Heart right ventricle (tissue), 16 donors: ENCODE measurements at regions not wholly inside any gene's neighbourhood (a gene's known extent, or its start where the extent isn't known, plus 50 kb on each side); places are given as distances from the start of the nearest gene placed in this dataset.

Experiments used
- ATAC-seq, 8 donors: fragments of 200-7000 bp; cut with Tn5 transposase; one replicate each; pipeline ENCODE4 v1.9.1; 2020; ENCODE audit warnings: mild to moderate bottlenecking in 8 of 8, moderate library complexity in 8 of 8, moderate number of reproducible peaks in 1 of 8
- DNase-seq, 2 donors: peaks; one replicate each; pipeline ENCODE4 v3.0.0-alpha.2; 2020
- H3K27ac ChIP-seq, 10 donors: fragments of 200-600 bp; sonication (generic) in 2 of 10; one replicate each; pipeline versions ENCODE4 v1.5.0 to v1.8.0; 2020 to 2022; ENCODE audit warnings: mild to moderate bottlenecking in 3 of 10
- H3K27me3 ChIP-seq, 7 donors: fragments of 200-600 bp; one replicate each; pipeline ENCODE4 v1.8.0; 2021 to 2022; ENCODE audit warnings: mild to moderate bottlenecking in 2 of 7
- H3K36me3 ChIP-seq, 9 donors: fragments of 200-600 bp; sonication (generic) in 1 of 9; one replicate each; pipeline versions ENCODE4 v1.5.0 to v1.8.0; 2020 to 2022; ENCODE audit warnings: mild to moderate bottlenecking in 2 of 9
- H3K4me1 ChIP-seq, 9 donors: fragments of 200-600 bp; sonication (generic) in 1 of 9; one replicate each; pipeline versions ENCODE4 v1.5.0 to v1.8.0; 2020 to 2022; ENCODE audit warnings: mild to moderate bottlenecking in 4 of 9
- H3K4me3 ChIP-seq, 10 donors: fragments of 200-600 bp; sonication (generic) in 2 of 10; one replicate each; pipeline versions ENCODE4 v1.5.0 to v1.8.0; 2020 to 2022; ENCODE audit warnings: mild to moderate bottlenecking in 7 of 10, moderate library complexity in 2 of 10
- H3K9me3 ChIP-seq, 11 donors: fragments of 200-600 bp in 10 of 11; sonication (generic) in 2 of 11; one replicate each; pipeline versions ENCODE4 v1.5.0 to v1.8.0; 2013 to 2022; ENCODE audit warnings: mild to moderate bottlenecking in 2 of 11, control low read depth in 1 of 11, moderate library complexity in 1 of 11
- WGBS, 2 donors: extraction: QIAGEN DNeasy Blood & Tissue Kit; methylation state at CpG; one replicate each; pipeline ENCODE4 v1.1.7; 2013; ENCODE audit warnings: inconsistent platforms in 1 of 2; 5-methylcytosine and 5-hydroxymethylcytosine counted together
- intact Hi-C, 10 donors: fragments of 100-400 bp; cut with DNase I; formaldehyde crosslinking; loops; one replicate each; pipeline versions ENCODE4 v1.11.1 to v1.14.2; 2022
- TF ChIP-seq, protein P1 (sequence below), 9 donors: fragments of 200-600 bp; sonication (generic) in 2 of 9; IDR thresholded peaks; one replicate each; pipeline versions ENCODE4 v1.5.0 to v1.8.0; 2021 to 2022; ENCODE audit warnings: antibody characterized with exemption in 9 of 9, mild to moderate bottlenecking in 5 of 9, moderate library complexity in 1 of 9
- donor health status: Arrhythmogenic right ventricular cardiomyopathy.
- donor health status: ischemic (EF 13 %, LVEDD 7.1; RV severe dilation, severe dysfunction).
- donor health status: healthy with polysubstance abuse.
- donor health status: DM: no; HTN: yes; CAD: no.
- donor health status: DM: no; HTN: no; CAD: no.
- donor health status: ischemic (EF 25% LVEDD 6.9; RV normal size, moderate dysfunction).
- donor health status: ischemic (EF 25% LVEDD 5.7; RV mildly dilated, moderate dysfunction).
- donor health status: healthy.
- donor health status: DM: yes; HTN: yes; CAD: no.
- donor health status: Ischemic cardiomyopathy.
- donor health status: ischemic (EF 35%, LVEDD 5.7; RV mildly dilated, moderate dysfunction).
- donor health status: nonischemic (EF 11% LVEDD 7.7; RV severe dilation, severe dysfunction).
- donor health status: DM: yes; HTN: yes; CAD: no.
- donor health status: PGD.
- donor health status: ischemic (EF 29% LVEDD 5.4; RV normal size, mild dysfunction).
- donor health status: nonischemic (EF 23%, LVEDD 6.1; RV moderate dilation, normal function).

DNA sequence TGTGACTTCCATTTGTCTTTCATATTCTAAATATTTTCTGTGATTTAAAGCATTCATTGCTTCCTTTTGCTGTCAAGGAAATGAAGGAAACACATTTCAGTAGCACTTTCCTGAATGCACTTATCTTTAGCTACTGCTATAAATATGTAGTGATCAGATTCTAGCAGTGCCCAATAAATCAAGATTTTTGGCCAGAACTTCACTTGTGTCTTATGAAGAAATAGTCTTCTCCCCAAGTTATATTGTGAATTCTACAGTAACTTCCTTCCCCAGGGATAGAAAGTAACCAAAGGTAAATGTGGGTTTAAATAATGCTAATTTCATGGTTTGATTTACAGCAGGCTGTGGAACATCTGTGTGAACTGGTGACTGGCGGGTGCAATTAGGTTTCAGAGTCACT lies 77.9 kb downstream of the DMRT2 start:
- TF ChIP-seq, protein P1, sequence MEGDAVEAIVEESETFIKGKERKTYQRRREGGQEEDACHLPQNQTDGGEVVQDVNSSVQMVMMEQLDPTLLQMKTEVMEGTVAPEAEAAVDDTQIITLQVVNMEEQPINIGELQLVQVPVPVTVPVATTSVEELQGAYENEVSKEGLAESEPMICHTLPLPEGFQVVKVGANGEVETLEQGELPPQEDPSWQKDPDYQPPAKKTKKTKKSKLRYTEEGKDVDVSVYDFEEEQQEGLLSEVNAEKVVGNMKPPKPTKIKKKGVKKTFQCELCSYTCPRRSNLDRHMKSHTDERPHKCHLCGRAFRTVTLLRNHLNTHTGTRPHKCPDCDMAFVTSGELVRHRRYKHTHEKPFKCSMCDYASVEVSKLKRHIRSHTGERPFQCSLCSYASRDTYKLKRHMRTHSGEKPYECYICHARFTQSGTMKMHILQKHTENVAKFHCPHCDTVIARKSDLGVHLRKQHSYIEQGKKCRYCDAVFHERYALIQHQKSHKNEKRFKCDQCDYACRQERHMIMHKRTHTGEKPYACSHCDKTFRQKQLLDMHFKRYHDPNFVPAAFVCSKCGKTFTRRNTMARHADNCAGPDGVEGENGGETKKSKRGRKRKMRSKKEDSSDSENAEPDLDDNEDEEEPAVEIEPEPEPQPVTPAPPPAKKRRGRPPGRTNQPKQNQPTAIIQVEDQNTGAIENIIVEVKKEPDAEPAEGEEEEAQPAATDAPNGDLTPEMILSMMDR (IDR thresholded peaks at IDR 0.05), result no peak
- WGBS, 2 donors, result 81 to 85% methylated on average over 1 of the region's 1 CpG
- no peak overlapping the region for H3K27ac ChIP-seq
- no peak for ATAC-seq
- no peaks in the 10 kb centered on the region for H3K4me1 ChIP-seq
- H3K36me3 ChIP-seq, result no peaks in the 10 kb centered on the region
- no peaks in the 10 kb centered on the region for H3K27me3 ChIP-seq
- no peak for DNase-seq
- peaks cover 0 to 13% (median 0%) of the 10 kb centered on the region in 11 donors for H3K9me3 ChIP-seq
- intact Hi-C loops, result loop anchor here in 1 of 10 donors (2.0 kb wide), 1 partner anchor 19 kb away; no protein-coding TSS in a partner anchor
- H3K4me3 ChIP-seq, result no peak overlapping the region

DNA sequence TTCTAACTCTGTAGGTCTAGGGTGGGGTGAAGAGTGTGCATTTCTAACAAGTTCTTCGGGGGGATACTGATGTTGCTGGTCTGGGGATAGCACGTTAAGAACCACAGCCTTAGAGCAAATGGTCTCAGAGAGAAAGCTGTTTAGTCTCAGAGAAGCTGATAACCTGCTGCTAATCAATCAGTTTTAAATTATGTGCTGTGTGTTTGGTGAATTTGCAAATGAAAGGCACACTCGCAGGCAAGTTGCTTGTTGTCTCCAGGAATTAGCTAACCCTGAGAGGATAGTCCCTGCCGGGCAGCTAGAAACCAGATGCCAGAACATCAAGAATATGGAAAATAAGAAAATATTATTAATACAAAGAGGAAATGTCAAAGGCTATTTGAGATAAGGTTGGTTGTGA lies 79.2 kb downstream of the DMRT2 start:
- H3K4me3 ChIP-seq, result no peak overlapping the region
- 9 to 17% methylated on average over 4 of the region's 4 CpGs for WGBS, 2 donors
- intact Hi-C loops, result loop anchor here in 1 of 10 donors (2.0 kb wide), 1 partner anchor 21 kb away; no protein-coding TSS in a partner anchor
- no peaks in the 10 kb centered on the region for H3K4me1 ChIP-seq
- ATAC-seq (no peak), DNase-seq (no peak)
- TF ChIP-seq, protein P1 (IDR thresholded peaks at IDR 0.05), result no peak
- H3K9me3 ChIP-seq, result peaks cover 0 to 13% (median 0%) of the 10 kb centered on the region in 11 donors
- no peak overlapping the region for H3K27ac ChIP-seq
- H3K36me3 ChIP-seq, result no peaks in the 10 kb centered on the region
- H3K27me3 ChIP-seq, result no peaks in the 10 kb centered on the region

DNA sequence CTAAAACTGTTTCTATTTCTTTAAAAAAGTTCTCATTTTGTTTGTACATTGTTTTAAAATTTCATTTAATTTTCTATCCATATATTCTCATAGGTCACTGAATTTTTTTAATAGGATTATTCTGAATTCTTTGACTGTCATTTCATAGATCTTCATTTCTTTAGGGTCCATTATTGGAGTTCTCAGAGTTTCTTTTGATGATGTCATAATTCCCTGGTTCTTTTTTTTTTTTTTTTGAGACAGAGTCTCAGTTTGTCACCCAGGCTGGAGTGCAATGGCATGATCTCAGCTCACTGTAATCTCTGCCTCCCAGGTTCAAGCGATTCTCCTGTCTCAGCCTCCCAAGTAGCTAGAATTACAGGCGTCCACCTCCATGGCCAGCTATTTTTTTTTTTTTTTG lies 89.9 kb downstream of the DMRT2 start:
- H3K27ac ChIP-seq, result no peak overlapping the region
- WGBS, 2 donors, result 89 to 94% methylated on average over 2 of the region's 2 CpGs
- no peaks in the 10 kb centered on the region for H3K4me1 ChIP-seq
- TF ChIP-seq, protein P1 (IDR thresholded peaks at IDR 0.05), result no peak
- intact Hi-C loops, result no loop called here
- H3K36me3 ChIP-seq, result no peaks in the 10 kb centered on the region
- H3K9me3 ChIP-seq, result peaks cover 0 to 52% (median 2%) of the 10 kb centered on the region in 11 donors
- ATAC-seq (no peak), DNase-seq (no peak)
- no peaks in the 10 kb centered on the region for H3K27me3 ChIP-seq
- no peak overlapping the region for H3K4me3 ChIP-seq

DNA sequence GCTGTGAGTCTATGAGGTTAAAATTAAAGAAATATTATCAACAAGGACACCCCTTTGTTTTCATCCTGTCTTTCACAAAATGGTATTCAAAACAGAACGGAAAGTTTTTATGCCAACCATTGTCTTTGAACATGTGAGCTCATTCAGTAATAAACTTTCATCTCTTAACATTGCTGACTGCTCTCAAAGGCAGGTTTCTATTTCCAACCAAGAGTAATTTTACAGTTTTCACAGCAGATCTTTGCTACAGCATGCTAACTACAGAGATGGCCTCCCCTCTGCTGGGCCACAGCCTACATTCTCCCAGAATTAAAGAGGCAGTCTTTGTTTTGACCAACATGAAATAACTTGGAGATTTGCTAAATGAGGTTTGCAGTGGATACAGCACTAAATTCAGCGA lies 101.5 kb downstream of the DMRT2 start:
- Histone ChIP-seq H3K27me3 (no peaks in the 10 kb centered on the region), H3K4me1 (no peaks in the 10 kb centered on the region), H3K4me3 (no peak overlapping the region), H3K9me3 (peaks cover 0 to 10% (median 0%) of the 10 kb centered on the region in 11 donors), H3K27ac (no peak overlapping the region), H3K36me3 (no peaks in the 10 kb centered on the region)
- ATAC-seq (no peak), DNase-seq (no peak)
- WGBS, 2 donors, result 72 to 79% methylated on average over 2 of the region's 2 CpGs
- intact Hi-C loops, result no loop called here
- TF ChIP-seq, protein P1 (IDR thresholded peaks at IDR 0.05), result no peak
